Suprapubic skin (tissue), 4 donors: ENCODE measurements at regions not wholly inside any gene's neighbourhood (a gene's known extent, or its start where the extent isn't known, plus 50 kb on each side); places are given as distances from the start of the nearest gene placed in this dataset.

Experiments used
- DNase-seq, 2 donors: peaks; one replicate each; pipeline ENCODE4 v3.0.0-alpha.2; 2019; ENCODE audit warnings: low spot score in 2 of 2
- H3K27ac ChIP-seq: fragments of 200-600 bp; sonication (generic); one replicate; pipeline ENCODE4 v1.5.1; 2019
- H3K27me3 ChIP-seq: fragments of 200-600 bp; sonication (generic); one replicate; pipeline ENCODE4 v1.5.1; 2019
- H3K36me3 ChIP-seq: fragments of 200-600 bp; sonication (generic); one replicate; pipeline ENCODE4 v1.5.1; 2019
- H3K4me1 ChIP-seq: fragments of 200-600 bp; sonication (generic); one replicate; pipeline ENCODE4 v1.5.1; 2019
- H3K4me3 ChIP-seq: fragments of 200-600 bp; sonication (generic); one replicate; pipeline ENCODE4 v1.5.1; 2019; ENCODE audit warnings: mild to moderate bottlenecking
- H3K9me3 ChIP-seq: fragments of 200-600 bp; sonication (generic); one replicate; pipeline ENCODE4 v1.5.1; 2019
- CTCF ChIP-seq, 2 donors: fragments of 200-600 bp in 1 of 2; fragments of 450-650 bp in 1 of 2; sonication (generic) in 1 of 2; IDR thresholded peaks; one replicate each; pipeline ENCODE4 v1.5.1; 2016 to 2019; ENCODE audit warnings: antibody characterized with exemption in 2 of 2, mild to moderate bottlenecking in 1 of 2, moderate library complexity in 1 of 2
- EP300 ChIP-seq: sonication (generic); formaldehyde crosslinking; IDR thresholded peaks from one replicate; pipeline ENCODE4 v1.6.1; 2017; ENCODE audit warnings: antibody characterized with exemption
- POLR2A ChIP-seq, 2 donors: fragments of 450-650 bp; IDR thresholded peaks; one replicate each; pipeline ENCODE4 v1.6.1; 2017; ENCODE audit warnings: antibody characterized with exemption in 2 of 2, mild to moderate bottlenecking in 2 of 2, moderate library complexity in 2 of 2
- POLR2AphosphoS5 ChIP-seq, 3 donors: sonication (generic); formaldehyde crosslinking; IDR thresholded peaks; one replicate each; pipeline ENCODE4 v1.6.1; 2017; ENCODE audit warnings: antibody characterized with exemption in 3 of 3
- WGBS: methylation state at CpG from one replicate; pipeline ENCODE4 v1.1.5; 2018; 5-methylcytosine and 5-hydroxymethylcytosine counted together

GRCh38 chr2:236941551-236941950 lies 144.1 kb upstream of the COPS8 start:
- no peaks in the 10 kb centered on the region for H3K36me3 ChIP-seq
- no peak for DNase-seq
- peaks cover 5% of the 10 kb centered on the region for H3K27me3 ChIP-seq
- no peaks in the 10 kb centered on the region for H3K9me3 ChIP-seq
- TF ChIP-seq POLR2AphosphoS5 (IDR thresholded peaks at IDR 0.05) (no peak), EP300 (no peak), CTCF (IDR thresholded peaks at IDR 0.05) (no peak), POLR2A (IDR thresholded peaks at IDR 0.05) (no peak)
- H3K4me1 ChIP-seq: no peaks in the 10 kb centered on the region
- H3K4me3 ChIP-seq: no peak overlapping the region
- WGBS: 92% methylated on average over 4 of the region's 4 CpGs
- H3K27ac ChIP-seq: no peak overlapping the region

- TF ChIP-seq EP300 (no peak), POLR2AphosphoS5 (IDR thresholded peaks at IDR 0.05) (no peak), CTCF (IDR thresholded peaks at IDR 0.05) (no peak), POLR2A (IDR thresholded peaks at IDR 0.05) (no peak)
- Histone ChIP-seq H3K9me3 (no peaks in the 10 kb centered on the region), H3K27ac (no peak overlapping the region), H3K36me3 (no peaks in the 10 kb centered on the region), H3K4me1 (no peaks in the 10 kb centered on the region), H3K27me3 (peaks cover 5% of the 10 kb centered on the region), H3K4me3 (no peak overlapping the region)
- DNase-seq: no peak
- 86% methylated on average over 4 of the region's 4 CpGs for WGBS
Observed at GRCh38 chr2:236942554-236942953, 143.1 kb upstream of the COPS8 start.

GRCh38 chr2:236943068-236943467 lies 142.6 kb upstream of the COPS8 start:
- no peaks in the 10 kb centered on the region for H3K36me3 ChIP-seq
- no peak for TF ChIP-seq CTCF (IDR thresholded peaks at IDR 0.05)
- TF ChIP-seq POLR2A (IDR thresholded peaks at IDR 0.05): no peak
- TF ChIP-seq POLR2AphosphoS5 (IDR thresholded peaks at IDR 0.05): no peak
- no peak for TF ChIP-seq EP300
- WGBS: 90% methylated on average over 6 of the region's 6 CpGs

GRCh38 chr2:236943841-236944513 lies 141.7 kb upstream of the COPS8 start:
- Histone ChIP-seq H3K27ac (no peak overlapping the region), H3K36me3 (no peaks in the 10 kb centered on the region), H3K4me1 (no peaks in the 10 kb centered on the region), H3K4me3 (no peak overlapping the region), H3K27me3 (peaks cover 5% of the 10 kb centered on the region), H3K9me3 (no peaks in the 10 kb centered on the region)
- TF ChIP-seq CTCF (IDR thresholded peaks at IDR 0.05) (no peak), POLR2A (IDR thresholded peaks at IDR 0.05) (no peak), EP300 (no peak), POLR2AphosphoS5 (IDR thresholded peaks at IDR 0.05) (no peak)
- DNase-seq: no peak
- 92% methylated on average over 3 of the region's 3 CpGs for WGBS

More at GRCh38 chr2:236943068-236943467, 142.6 kb upstream of the COPS8 start:
- Histone ChIP-seq H3K9me3 (no peaks in the 10 kb centered on the region), H3K27ac (no peak overlapping the region), H3K27me3 (peaks cover 5% of the 10 kb centered on the region), H3K4me1 (no peaks in the 10 kb centered on the region), H3K4me3 (no peak overlapping the region)
- no peak for DNase-seq

- Histone ChIP-seq H3K4me3 (no peak overlapping the region), H3K9me3 (no peaks in the 10 kb centered on the region), H3K27ac (no peak overlapping the region), H3K27me3 (peaks cover 5% of the 10 kb centered on the region), H3K36me3 (no peaks in the 10 kb centered on the region), H3K4me1 (no peaks in the 10 kb centered on the region)
- DNase-seq: no peak
- 93% methylated on average over 7 of the region's 7 CpGs for WGBS
- no peak for TF ChIP-seq CTCF (IDR thresholded peaks at IDR 0.05)
- no peak for TF ChIP-seq POLR2A (IDR thresholded peaks at IDR 0.05)
- no peak for TF ChIP-seq EP300
- no peak for TF ChIP-seq POLR2AphosphoS5 (IDR thresholded peaks at IDR 0.05)
Observed at GRCh38 chr2:236944561-236944960, 141.1 kb upstream of the COPS8 start.
